CD4-positive, alpha-beta T cell (primary cell): ENCODE measurements at regions not wholly inside any gene's neighbourhood (a gene's known extent, or its start where the extent isn't known, plus 50 kb on each side); places are given as distances from the start of the nearest gene placed in this dataset.

Experiments used
- ATAC-seq: fragments of 200-7000 bp; cut with Tn5 transposase; one replicate; pipeline ENCODE4 v1.10.0; 2022; ENCODE audit warnings: mild to moderate bottlenecking; ENCODE audit not compliant: poor library complexity
- CTCF ChIA-PET: fragments of 350-600 bp; sonication (Branson Sonifier 250); formaldehyde crosslinking; loops from one replicate; lab custom pipeline; 2021; ENCODE audit warnings: antibody characterized with exemption, inconsistent platforms; lab: Charles Lee
- POLR2A ChIA-PET: fragments of 350-600 bp; sonication (Branson Sonifier 250); formaldehyde crosslinking; loops from one replicate; lab custom pipeline; 2021; ENCODE audit warnings: antibody characterized with exemption, inconsistent platforms; lab: Charles Lee
- DNase-seq, 14 experiments: peaks; one replicate each; pipeline ENCODE4 v3.0.0-alpha.2; 2013 to 2020; ENCODE audit warnings: mixed read lengths in 2 of 14
- H3K27ac ChIP-seq, 2 donors: one replicate each; pipeline versions ENCODE4 v1.5.1 to v1.7.0; 2013; ENCODE audit warnings: low read length in 2 of 2, low read depth in 1 of 2, mild to moderate bottlenecking in 1 of 2
- H3K27me3 ChIP-seq, 2 experiments: 1 replicate in 1 of 2; 2 replicates in 1 of 2; pipeline versions ENCODE4 v1.6.1 to v1.7.0; 2013; ENCODE audit warnings: low read length in 2 of 2, control low read depth in 1 of 2, mild to moderate bottlenecking in 1 of 2, moderate library complexity in 1 of 2; ENCODE audit not compliant: insufficient read depth in 2 of 2, control insufficient read depth in 1 of 2
- H3K36me3 ChIP-seq: one replicate; pipeline ENCODE4 v1.6.1; 2013; ENCODE audit warnings: low read length, control low read depth; ENCODE audit not compliant: insufficient read depth
- H3K4me1 ChIP-seq: one replicate; pipeline ENCODE4 v1.6.1; 2013; ENCODE audit warnings: low read length, control low read depth; ENCODE audit not compliant: insufficient read depth
- H3K4me3 ChIP-seq: one replicate; pipeline ENCODE4 v1.5.1; 2013; ENCODE audit warnings: mild to moderate bottlenecking, low read length, moderate library complexity
- H3K9me3 ChIP-seq, 2 experiments: 1 replicate in 1 of 2; 2 replicates in 1 of 2; pipeline versions ENCODE4 v1.6.1 to v1.7.0; 2013; ENCODE audit warnings: low read length in 2 of 2, mild to moderate bottlenecking in 2 of 2, control low read depth in 1 of 2, moderate library complexity in 1 of 2; ENCODE audit not compliant: control insufficient read depth in 1 of 2, insufficient read depth in 1 of 2
- H3K27ac Mint-ChIP-seq: one replicate; pipeline ENCODE4 v1.8.0; 2020; ENCODE audit warnings: mixed read lengths
- H3K27me3 Mint-ChIP-seq: one replicate; pipeline ENCODE4 v1.8.0; 2021; ENCODE audit warnings: mixed read lengths
- H3K36me3 Mint-ChIP-seq: one replicate; pipeline ENCODE4 v1.8.0; 2021; ENCODE audit warnings: low read depth, mixed read lengths
- H3K4me1 Mint-ChIP-seq: one replicate; pipeline ENCODE4 v1.8.0; 2021; ENCODE audit warnings: low read depth, mixed read lengths
- H3K4me3 Mint-ChIP-seq: one replicate; pipeline ENCODE4 v1.8.0; 2020; ENCODE audit warnings: mild to moderate bottlenecking, mixed read lengths
- H3K9me3 Mint-ChIP-seq: one replicate; pipeline ENCODE4 v1.8.0; 2020; ENCODE audit warnings: mixed read lengths
- intact Hi-C, 2 experiments: fragments of 100-400 bp; cut with DNase I in 1 of 2; cut with micrococcal nuclease in 1 of 2; formaldehyde crosslinking; loops; one replicate each; pipeline versions ENCODE4 v1.15.1 to v1.9.0; 2023 to 2025; cut with DNase I, micrococcal nuclease
- TF ChIP-seq, protein P1 (sequence below): fragments of 200-600 bp; IDR thresholded peaks from one replicate; pipeline ENCODE4 v1.8.0; 2022; ENCODE audit warnings: antibody characterized with exemption, mild to moderate bottlenecking

DNA sequence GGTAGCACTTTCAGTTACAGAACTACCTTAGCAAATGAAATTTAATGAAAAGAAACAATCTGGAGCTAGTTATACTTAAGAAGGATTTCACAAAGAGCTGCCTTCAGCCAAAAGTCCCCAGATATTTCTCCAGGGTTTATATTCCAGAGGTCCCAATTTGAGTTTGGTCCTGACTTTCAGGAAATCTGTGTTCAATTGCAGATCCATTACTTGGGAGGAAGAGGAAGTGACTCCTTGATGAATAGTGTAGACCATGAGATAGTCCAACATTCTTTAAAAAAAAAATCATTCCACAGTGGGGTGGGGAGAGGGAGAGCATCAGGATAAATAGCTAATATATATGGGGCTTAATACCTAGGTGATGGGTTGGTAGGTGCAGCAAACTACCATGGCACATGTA, 117.6 kb upstream of the ARHGAP20 start:
- no peak for DNase-seq
- Mint-ChIP-seq H3K9me3 (no peaks in the 10 kb centered on the region), H3K4me1 (no peaks in the 10 kb centered on the region), H3K4me3 (no peak overlapping the region), H3K27ac (no peak overlapping the region), H3K27me3 (no peaks in the 10 kb centered on the region), H3K36me3 (no peaks in the 10 kb centered on the region)
- Histone ChIP-seq H3K27me3 (no peaks in the 10 kb centered on the region), H3K36me3 (no peaks in the 10 kb centered on the region), H3K9me3 (no peaks in the 10 kb centered on the region), H3K4me1 (no peaks in the 10 kb centered on the region), H3K27ac (no peak overlapping the region), H3K4me3 (no peak overlapping the region)
- ChIA-PET POLR2A (interaction anchor here (0.6 kb wide), 1 partner anchor 70 kb away, joined by 3 read pairs; no protein-coding TSS in a partner anchor), CTCF (no interaction called here)
- intact Hi-C loops: no loop called here
- ATAC-seq: no peak
- TF ChIP-seq, protein P1, sequence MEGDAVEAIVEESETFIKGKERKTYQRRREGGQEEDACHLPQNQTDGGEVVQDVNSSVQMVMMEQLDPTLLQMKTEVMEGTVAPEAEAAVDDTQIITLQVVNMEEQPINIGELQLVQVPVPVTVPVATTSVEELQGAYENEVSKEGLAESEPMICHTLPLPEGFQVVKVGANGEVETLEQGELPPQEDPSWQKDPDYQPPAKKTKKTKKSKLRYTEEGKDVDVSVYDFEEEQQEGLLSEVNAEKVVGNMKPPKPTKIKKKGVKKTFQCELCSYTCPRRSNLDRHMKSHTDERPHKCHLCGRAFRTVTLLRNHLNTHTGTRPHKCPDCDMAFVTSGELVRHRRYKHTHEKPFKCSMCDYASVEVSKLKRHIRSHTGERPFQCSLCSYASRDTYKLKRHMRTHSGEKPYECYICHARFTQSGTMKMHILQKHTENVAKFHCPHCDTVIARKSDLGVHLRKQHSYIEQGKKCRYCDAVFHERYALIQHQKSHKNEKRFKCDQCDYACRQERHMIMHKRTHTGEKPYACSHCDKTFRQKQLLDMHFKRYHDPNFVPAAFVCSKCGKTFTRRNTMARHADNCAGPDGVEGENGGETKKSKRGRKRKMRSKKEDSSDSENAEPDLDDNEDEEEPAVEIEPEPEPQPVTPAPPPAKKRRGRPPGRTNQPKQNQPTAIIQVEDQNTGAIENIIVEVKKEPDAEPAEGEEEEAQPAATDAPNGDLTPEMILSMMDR: no peak

GRCh38 chr11:110828086-110828485, 115.8 kb upstream of the ARHGAP20 start:
- Histone ChIP-seq H3K27me3 (no peaks in the 10 kb centered on the region), H3K27ac (no peak overlapping the region), H3K4me3 (no peak overlapping the region), H3K9me3 (no peaks in the 10 kb centered on the region), H3K36me3 (no peaks in the 10 kb centered on the region), H3K4me1 (no peaks in the 10 kb centered on the region)
- TF ChIP-seq, protein P1: no peak
- intact Hi-C loops: no loop called here
- ChIA-PET CTCF (no interaction called here), POLR2A (no interaction called here)
- ATAC-seq: no peak
- H3K36me3 Mint-ChIP-seq: no peaks in the 10 kb centered on the region
- H3K4me1 Mint-ChIP-seq: no peaks in the 10 kb centered on the region
- no peak for DNase-seq
- no peak overlapping the region for H3K4me3 Mint-ChIP-seq
- no peak overlapping the region for H3K27ac Mint-ChIP-seq
- H3K27me3 Mint-ChIP-seq: no peaks in the 10 kb centered on the region
- H3K9me3 Mint-ChIP-seq: no peaks in the 10 kb centered on the region

- Mint-ChIP-seq H3K27me3 (no peaks in the 10 kb centered on the region), H3K27ac (no peak overlapping the region), H3K9me3 (no peaks in the 10 kb centered on the region), H3K36me3 (no peaks in the 10 kb centered on the region), H3K4me1 (no peaks in the 10 kb centered on the region), H3K4me3 (no peak overlapping the region)
- ChIA-PET POLR2A (no interaction called here), CTCF (no interaction called here)
- no peak for ATAC-seq
- DNase-seq: no peak
- Histone ChIP-seq H3K4me3 (no peak overlapping the region), H3K9me3 (no peaks in the 10 kb centered on the region), H3K27me3 (no peaks in the 10 kb centered on the region), H3K36me3 (no peaks in the 10 kb centered on the region), H3K27ac (no peak overlapping the region), H3K4me1 (no peaks in the 10 kb centered on the region)
- TF ChIP-seq, protein P1: no peak
- intact Hi-C loops: no loop called here
Observed at GRCh38 chr11:110827276-110827675, 115.0 kb upstream of the ARHGAP20 start.
